GM21447 (cell line): ENCODE measurements at regions not wholly inside any gene's neighbourhood (a gene's known extent, or its start where the extent isn't known, plus 50 kb on each side); places are given as distances from the start of the nearest gene placed in this dataset.
"Not testable (repeated sequence)": the region's sequence is repeated elsewhere in the genome, so short reads cannot be mapped to it uniquely, and the experiment has no call there.

Source experiments
- ATAC-seq: cut with Tn5 transposase; IDR thresholded peaks from one replicate; pipeline ENCODE4 v1.9.1; 2021; ENCODE audit not compliant: unreplicated experiment

DNA sequence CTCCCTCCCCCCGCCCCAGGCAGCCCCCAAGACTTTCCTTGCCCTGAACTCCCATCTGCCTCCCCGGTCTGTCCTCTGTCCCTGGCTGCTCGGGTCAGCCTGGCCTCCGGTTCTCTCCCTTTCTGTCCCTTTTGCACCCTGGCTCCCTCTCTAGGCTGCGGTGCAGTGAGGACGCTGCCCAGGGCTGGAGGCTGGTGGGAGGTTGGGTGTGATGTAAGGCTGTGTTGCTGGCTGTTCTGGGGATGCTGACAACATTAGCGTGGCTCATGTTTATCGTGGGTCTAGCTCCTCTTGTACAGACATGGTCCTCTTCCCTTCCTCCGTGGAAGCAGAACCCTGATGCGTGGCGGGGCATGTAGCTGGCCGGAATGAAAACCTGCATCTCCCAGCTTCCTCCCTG lies 357.5 kb downstream of the CNTNAP3B start:
- ATAC-seq: not testable (repeated sequence)

DNA sequence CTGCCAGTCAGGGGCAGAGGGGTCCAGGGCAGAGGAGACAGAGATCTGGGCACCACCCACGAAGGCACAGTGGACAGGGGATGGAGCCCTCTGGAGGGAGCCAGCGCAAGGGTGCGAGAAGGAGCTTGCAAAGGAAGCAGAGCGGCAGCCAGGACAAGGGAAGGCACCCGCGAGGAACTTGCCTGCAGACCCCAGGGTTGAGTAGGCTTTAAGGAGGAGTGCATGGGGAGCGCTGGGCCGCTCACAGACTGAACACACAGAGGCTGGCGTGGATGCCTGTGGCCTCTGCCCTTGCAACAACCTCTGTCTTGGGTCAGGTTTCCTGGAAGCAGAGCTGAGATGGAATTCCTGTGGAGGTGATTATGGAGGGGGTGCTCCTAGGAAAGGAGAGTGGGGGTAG lies 374.4 kb downstream of the CNTNAP3B start:
- ATAC-seq: not testable (repeated sequence)

DNA sequence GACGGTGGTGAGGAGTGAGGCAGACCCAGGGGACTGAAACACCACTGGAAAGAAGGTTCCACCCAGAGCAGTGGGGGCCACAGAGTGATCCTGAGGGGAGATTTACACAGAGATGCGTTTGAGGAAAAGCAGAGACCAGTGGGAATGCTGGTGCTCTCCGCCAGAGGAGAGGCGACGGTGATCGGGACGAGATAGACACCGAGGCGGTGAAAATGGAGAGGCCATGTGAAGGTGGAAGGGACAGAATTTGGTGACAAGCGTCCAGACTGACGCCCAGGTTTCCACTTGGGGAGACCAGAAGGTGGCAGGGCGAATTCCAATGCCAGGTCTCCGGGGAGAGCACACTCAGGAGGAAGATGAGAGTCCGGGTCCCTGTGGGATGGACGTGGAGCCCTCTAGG lies 374.8 kb downstream of the CNTNAP3B start:
- ATAC-seq: not testable (repeated sequence)

- not testable (repeated sequence) for ATAC-seq
Measured at GRCh38 chr9:41741897-41742296, 387.3 kb downstream of the CNTNAP3B start.

GRCh38 chr9:41741173-41741572 lies 388.1 kb downstream of the CNTNAP3B start:
- ATAC-seq: not testable (repeated sequence)

DNA sequence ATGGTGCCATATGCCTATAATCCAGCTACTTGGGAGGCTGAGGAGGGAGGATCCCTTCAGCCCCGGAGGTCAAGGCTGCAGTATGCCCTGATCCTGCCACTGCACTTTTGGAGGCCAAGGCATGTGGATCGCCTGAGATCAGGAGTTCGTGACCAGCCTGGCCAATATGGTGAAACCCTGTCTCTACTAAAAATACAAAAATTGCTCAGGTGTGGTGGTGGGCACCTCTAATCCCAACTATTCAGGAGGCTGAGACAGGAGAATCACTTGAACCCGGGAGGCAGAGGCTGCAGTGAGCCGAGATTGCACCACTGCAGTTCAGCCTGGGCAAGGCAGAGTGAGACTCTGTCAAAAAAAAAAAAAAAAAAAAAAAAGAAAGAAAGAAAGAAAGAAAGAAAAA lies 390.5 kb downstream of the CNTNAP3B start:
- ATAC-seq: not testable (repeated sequence)

GRCh38 chr9:41699190-41699589 lies 430.0 kb downstream of the CNTNAP3B start:
- ATAC-seq: not testable (repeated sequence)

DNA sequence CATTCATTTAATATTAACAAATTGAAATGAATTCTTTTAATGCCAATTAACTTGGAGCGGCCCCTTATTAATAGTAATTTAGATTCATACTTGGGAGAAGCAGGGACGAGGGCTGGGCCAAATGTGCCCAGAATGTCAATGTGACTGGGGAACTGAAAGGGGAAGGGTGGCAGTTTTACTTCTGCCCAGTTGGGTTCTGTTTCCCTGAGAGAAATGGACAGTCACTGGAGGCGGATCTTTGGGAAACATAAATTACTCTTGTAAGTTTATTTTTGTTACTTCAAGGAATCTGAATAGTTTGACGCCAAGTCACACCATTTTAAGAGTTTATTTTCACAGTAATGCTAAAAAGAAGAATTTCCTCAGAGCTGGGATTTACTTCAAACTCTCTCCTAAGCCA lies 432.1 kb downstream of the CNTNAP3B start:
- ATAC-seq: not testable (repeated sequence)

DNA sequence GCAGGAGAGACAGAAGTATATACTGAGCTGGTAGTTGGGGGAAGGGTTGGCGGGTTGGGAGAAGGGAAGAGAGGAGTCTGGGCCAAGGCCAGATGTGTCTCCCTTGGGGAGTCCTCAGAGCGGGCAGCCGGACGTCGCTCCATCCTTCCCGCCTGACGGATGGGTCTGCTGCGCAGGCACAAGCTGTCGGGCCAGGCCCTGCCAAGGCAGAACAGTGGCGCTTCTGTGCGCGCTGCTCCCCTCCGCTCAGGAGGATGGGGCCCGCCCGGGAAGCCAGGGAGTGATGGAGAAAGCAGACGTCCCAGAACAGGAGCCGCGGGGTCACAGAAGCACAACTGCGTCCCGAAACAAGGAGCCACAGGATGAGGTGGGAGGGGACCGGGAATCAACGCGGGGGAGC lies 449.9 kb downstream of the CNTNAP3B start:
- ATAC-seq: not testable (repeated sequence)

- ATAC-seq: not testable (repeated sequence)
Measured at GRCh38 chr9:41663497-41664036, 465.7 kb downstream of the CNTNAP3B start.

- ATAC-seq: not testable (repeated sequence)
Measured at GRCh38 chr9:41658706-41659105, 469.6 kb upstream of the ZNG1F start.

DNA sequence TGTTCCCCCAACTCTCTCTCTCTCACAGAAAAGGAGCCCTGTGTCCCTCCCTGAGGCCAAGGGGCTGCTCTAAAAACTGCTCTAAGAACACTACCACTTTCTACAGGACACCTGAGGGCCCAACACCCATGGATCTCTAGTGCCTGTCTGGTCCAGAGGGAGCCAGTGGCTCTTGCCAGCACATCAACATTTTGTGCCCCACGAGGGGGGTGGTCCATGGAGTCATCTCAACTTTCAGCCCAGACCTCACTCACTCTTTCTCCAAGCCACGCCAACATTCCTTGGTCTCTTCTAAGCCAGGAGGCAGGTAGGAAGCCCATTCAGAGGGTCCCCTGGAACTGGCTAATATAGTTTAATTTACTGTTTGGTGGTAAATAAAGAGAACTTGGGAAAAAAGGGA lies 469.0 kb upstream of the ZNG1F start:
- not testable (repeated sequence) for ATAC-seq

- ATAC-seq: not testable (repeated sequence)
Measured at GRCh38 chr9:41657141-41657540, 468.0 kb upstream of the ZNG1F start.

- not testable (repeated sequence) for ATAC-seq
Measured at GRCh38 chr9:41655071-41655554, 466.0 kb upstream of the ZNG1F start.

- not testable (repeated sequence) for ATAC-seq
Measured at GRCh38 chr9:41654349-41654748, 465.2 kb upstream of the ZNG1F start.

DNA sequence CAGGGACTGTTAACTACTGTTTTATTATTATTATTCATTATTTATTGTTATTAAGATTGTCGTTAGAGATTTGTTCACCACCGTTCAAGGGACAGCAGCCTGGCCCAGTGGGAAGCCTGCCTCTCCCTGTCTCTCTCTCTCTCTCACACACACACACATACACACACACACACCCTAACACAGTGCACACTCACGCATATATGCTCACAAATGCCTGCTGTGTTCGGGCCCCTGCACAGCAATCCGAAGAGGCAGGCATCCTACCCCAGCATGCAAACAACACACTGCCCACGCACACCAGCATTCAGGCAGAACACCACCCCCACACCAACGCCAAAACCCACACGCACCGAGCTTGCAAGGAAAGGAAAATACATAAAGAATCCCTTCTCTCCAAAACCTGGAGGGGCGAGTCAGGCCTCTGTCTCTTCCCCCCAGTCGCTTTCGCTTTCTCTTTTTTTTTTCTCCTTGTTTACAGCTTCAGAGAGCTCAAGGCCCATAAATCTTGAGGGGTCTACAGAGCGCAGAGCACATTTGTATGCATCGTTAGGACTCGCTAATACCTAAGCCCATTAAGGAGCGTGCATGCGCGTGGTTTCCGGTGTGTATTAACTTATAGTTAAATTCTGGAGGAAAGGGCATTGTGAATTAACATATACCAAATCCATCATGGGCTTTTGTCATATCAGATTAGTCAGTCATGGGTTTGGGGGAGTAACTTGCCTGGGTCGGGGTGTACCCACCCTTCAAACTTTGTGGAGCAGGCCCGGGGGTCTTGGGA lies 464.6 kb upstream of the ZNG1F start:
- ATAC-seq: not testable (repeated sequence)

- not testable (repeated sequence) for ATAC-seq
Measured at GRCh38 chr9:41652800-41653199, 463.7 kb upstream of the ZNG1F start.

DNA sequence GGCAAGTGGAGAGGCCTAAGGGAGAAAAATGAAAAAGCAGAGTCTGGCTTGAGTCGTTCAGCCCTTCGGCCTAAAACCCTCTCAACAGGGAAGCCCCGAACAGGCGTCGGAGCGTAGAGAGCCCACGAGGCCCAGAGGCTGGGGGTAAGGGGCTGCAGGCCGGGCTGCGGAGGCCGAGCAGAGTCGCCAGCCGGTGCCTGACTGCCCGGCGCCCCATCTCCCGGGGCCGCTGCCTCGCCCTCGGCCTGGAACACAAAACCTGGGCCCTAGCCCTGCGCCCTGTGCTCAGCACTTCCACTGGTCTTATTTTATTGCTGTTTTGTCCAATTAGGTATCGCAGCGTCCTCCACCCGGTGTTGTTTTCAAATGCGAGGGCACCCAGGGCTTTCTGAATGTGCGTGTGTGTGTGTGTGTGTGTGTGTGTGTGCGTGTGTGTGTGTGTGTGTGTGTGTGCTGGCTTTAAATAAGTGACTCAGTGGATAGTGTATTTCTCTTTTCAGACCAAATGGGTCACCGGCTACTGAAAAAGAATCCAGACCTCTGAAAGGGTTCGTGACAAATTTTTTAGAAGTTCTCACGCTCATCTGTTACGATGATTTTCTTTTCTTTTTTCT lies 463.1 kb upstream of the ZNG1F start:
- not testable (repeated sequence) for ATAC-seq

DNA sequence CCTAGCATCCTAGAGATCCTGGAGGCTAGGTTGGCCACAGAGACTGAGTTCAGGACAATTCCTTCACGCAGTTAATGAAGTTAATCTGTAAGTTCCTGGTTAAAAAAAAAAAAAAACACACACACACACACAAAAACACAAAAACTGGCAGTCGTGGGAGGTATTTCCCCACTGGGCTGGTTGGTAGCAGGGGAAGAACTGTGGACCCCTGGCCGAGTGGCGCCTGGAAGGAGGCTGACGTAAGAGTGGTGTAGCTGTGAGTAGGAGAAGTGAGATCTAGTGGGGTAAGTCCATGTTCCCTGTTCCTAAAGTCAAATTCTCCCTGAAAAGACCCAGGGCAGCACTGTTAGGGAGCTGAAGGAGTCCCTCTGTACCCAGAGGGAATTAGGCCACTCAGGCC lies 461.0 kb upstream of the ZNG1F start:
- ATAC-seq: not testable (repeated sequence)

GRCh38 chr9:41648564-41648963 lies 459.4 kb upstream of the ZNG1F start:
- ATAC-seq: not testable (repeated sequence)

GRCh38 chr9:41646246-41646645 lies 457.1 kb upstream of the ZNG1F start:
- not testable (repeated sequence) for ATAC-seq
